ENCODE measurements at regions not wholly inside any gene's neighbourhood (a gene's known extent, or its start where the extent isn't known, plus 50 kb on each side); places are given as distances from the start of the nearest gene placed in this dataset.

GRCh38 chr4:108396900-108397497 is 223.4 kb upstream of the RPL34 start:
- no peak for TF ChIP-seq TAF1 (IDR thresholded peaks at IDR 0.05; ENCODE audit: borderline replicate concordance, low read depth, low read length)
- TF ChIP-seq, protein P1, sequence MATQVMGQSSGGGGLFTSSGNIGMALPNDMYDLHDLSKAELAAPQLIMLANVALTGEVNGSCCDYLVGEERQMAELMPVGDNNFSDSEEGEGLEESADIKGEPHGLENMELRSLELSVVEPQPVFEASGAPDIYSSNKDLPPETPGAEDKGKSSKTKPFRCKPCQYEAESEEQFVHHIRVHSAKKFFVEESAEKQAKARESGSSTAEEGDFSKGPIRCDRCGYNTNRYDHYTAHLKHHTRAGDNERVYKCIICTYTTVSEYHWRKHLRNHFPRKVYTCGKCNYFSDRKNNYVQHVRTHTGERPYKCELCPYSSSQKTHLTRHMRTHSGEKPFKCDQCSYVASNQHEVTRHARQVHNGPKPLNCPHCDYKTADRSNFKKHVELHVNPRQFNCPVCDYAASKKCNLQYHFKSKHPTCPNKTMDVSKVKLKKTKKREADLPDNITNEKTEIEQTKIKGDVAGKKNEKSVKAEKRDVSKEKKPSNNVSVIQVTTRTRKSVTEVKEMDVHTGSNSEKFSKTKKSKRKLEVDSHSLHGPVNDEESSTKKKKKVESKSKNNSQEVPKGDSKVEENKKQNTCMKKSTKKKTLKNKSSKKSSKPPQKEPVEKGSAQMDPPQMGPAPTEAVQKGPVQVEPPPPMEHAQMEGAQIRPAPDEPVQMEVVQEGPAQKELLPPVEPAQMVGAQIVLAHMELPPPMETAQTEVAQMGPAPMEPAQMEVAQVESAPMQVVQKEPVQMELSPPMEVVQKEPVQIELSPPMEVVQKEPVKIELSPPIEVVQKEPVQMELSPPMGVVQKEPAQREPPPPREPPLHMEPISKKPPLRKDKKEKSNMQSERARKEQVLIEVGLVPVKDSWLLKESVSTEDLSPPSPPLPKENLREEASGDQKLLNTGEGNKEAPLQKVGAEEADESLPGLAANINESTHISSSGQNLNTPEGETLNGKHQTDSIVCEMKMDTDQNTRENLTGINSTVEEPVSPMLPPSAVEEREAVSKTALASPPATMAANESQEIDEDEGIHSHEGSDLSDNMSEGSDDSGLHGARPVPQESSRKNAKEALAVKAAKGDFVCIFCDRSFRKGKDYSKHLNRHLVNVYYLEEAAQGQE (IDR thresholded peaks at IDR 0.05; ENCODE audit: low read depth, low read length): no peak
- TF ChIP-seq CTCF (IDR thresholded peaks at IDR 0.05): no peak
- no peak for TF ChIP-seq RXRA (IDR thresholded peaks at IDR 0.05; ENCODE audit: borderline replicate concordance, low read depth)
